GM12878 (cell line): ENCODE measurements at regions not wholly inside any gene's neighbourhood (a gene's known extent, or its start where the extent isn't known, plus 50 kb on each side); places are given as distances from the start of the nearest gene placed in this dataset.
"Not testable (repeated sequence)": the region's sequence is repeated elsewhere in the genome, so short reads cannot be mapped to it uniquely, and the experiment has no call there.

ENCODE experiments used
- CHD2 ChIP-seq: IDR thresholded peaks from 2 replicates; pipeline ENCODE4 v1.6.1; 2011; ENCODE audit warnings: low read depth, low read length, improper control_type of control experiment, borderline replicate concordance
- CTCF ChIP-seq, 3 experiments: IDR thresholded peaks in 2 of 3; conservative IDR thresholded peaks in 1 of 3; 2 replicates each; pipeline ENCODE4 v1.5.1; 2011; ENCODE audit warnings: low read depth in 3 of 3, low read length in 3 of 3, mild to moderate bottlenecking in 3 of 3, control low read depth in 2 of 3, moderate library complexity in 2 of 3, inconsistent platforms in 1 of 3, mixed read lengths in 1 of 3; ENCODE audit not compliant: control insufficient read depth in 2 of 3, insufficient read depth in 1 of 3; ENCODE audit errors: extremely low read depth in 1 of 3
- E2F8 ChIP-seq: fragments of 450-650 bp; IDR thresholded peaks from 2 replicates; pipeline ENCODE4 v1.6.1; 2018; ENCODE audit warnings: mild to moderate bottlenecking, low read depth, moderate library complexity; ENCODE audit not compliant: partially characterized antibody
- IRF3 ChIP-seq: fragments of 450-650 bp; IDR thresholded peaks from 2 replicates; pipeline ENCODE4 v1.6.1; 2014; ENCODE audit warnings: mild to moderate bottlenecking
- NFYB ChIP-seq: IDR thresholded peaks from 2 replicates; pipeline ENCODE4 v1.6.1; 2011; ENCODE audit warnings: low read depth, mild to moderate bottlenecking, low read length, improper control_type of control experiment, moderate library complexity; ENCODE audit not compliant: insufficient read depth
- POLR2A ChIP-seq: IDR thresholded peaks from 2 replicates; pipeline ENCODE4 v1.6.1; 2011; ENCODE audit warnings: low read depth, mild to moderate bottlenecking, low read length
- POLR2AphosphoS5 ChIP-seq: IDR thresholded peaks from 2 replicates; pipeline ENCODE4 v1.6.1; 2011; ENCODE audit warnings: mild to moderate bottlenecking, low read length, inconsistent platforms
- ZNF217 ChIP-seq: fragments of 450-650 bp; IDR thresholded peaks from 2 replicates; pipeline ENCODE4 v1.6.1; 2017; ENCODE audit warnings: antibody characterized with exemption, mild to moderate bottlenecking

- TF ChIP-seq CTCF (IDR thresholded peaks at IDR 0.05 in 2 of 3, conservative IDR thresholded peaks at IDR 0.05 in 1 of 3; ENCODE audit: control insufficient read depth in 2 of 3, extremely low read depth in 1 of 3, insufficient read depth in 1 of 3, low read depth in 3 of 3, low read length in 3 of 3); IRF3; NFYB; ZNF217; E2F8; POLR2AphosphoS5; POLR2A; CHD2: not testable (repeated sequence)
Observed at GRCh38 chr2:77734662-77735340, 212.6 kb upstream of the LRRTM4 start.
